HCT116 (cell line): ENCODE measurements at regions not wholly inside any gene's neighbourhood (a gene's known extent, or its start where the extent isn't known, plus 50 kb on each side); places are given as distances from the start of the nearest gene placed in this dataset.

Source experiments
- CEBPB ChIP-seq: IDR thresholded peaks from 2 replicates; pipeline ENCODE4 v1.6.1; 2012; ENCODE audit warnings: low read depth
- CTCF ChIP-seq, 3 experiments: fragments of 200-600 bp in 1 of 3; sonication (generic) in 1 of 3; IDR thresholded peaks in 2 of 3; conservative IDR thresholded peaks in 1 of 3; 2 replicates each; pipeline ENCODE4 v1.5.1; 2012 to 2017; ENCODE audit warnings: low read depth in 2 of 3, low read length in 2 of 3, antibody characterized with exemption in 1 of 3, borderline replicate concordance in 1 of 3, control low read depth in 1 of 3, mild to moderate bottlenecking in 1 of 3, mixed read lengths in 1 of 3, mixed run types in 1 of 3, moderate library complexity in 1 of 3; ENCODE audit not compliant: insufficient read depth in 1 of 3
- MAX ChIP-seq: IDR thresholded peaks from 2 replicates; pipeline ENCODE4 v1.6.1; 2012
- POLR2A ChIP-seq: IDR thresholded peaks from 2 replicates; pipeline ENCODE4 v1.7.0; 2011; ENCODE audit warnings: borderline replicate concordance; ENCODE audit not compliant: insufficient read depth, insufficient read length; ENCODE audit errors: extremely low read depth
- POLR2AphosphoS5 ChIP-seq: IDR thresholded peaks from 2 replicates; pipeline ENCODE4 v1.6.1; 2011; ENCODE audit warnings: mild to moderate bottlenecking, low read depth, low read length, moderate library complexity
- SIN3A ChIP-seq: IDR thresholded peaks from 2 replicates; pipeline ENCODE4 v1.6.1; 2012; ENCODE audit warnings: low read depth
- SP1 ChIP-seq: IDR thresholded peaks from 2 replicates; pipeline ENCODE4 v1.6.1; 2012; ENCODE audit warnings: low read depth
- YY1 ChIP-seq: IDR thresholded peaks from 2 replicates; pipeline ENCODE4 v1.6.1; 2011; ENCODE audit warnings: low read length, low read depth, moderate library complexity, mild to moderate bottlenecking; ENCODE audit not compliant: insufficient replicate concordance; ENCODE audit errors: extremely low read depth
- ZFX ChIP-seq: fragments of 450-650 bp; IDR thresholded peaks from 2 replicates; pipeline ENCODE4 v1.6.1; 2017

- no peak for TF ChIP-seq POLR2A
- TF ChIP-seq CTCF (IDR thresholded peaks at IDR 0.05 in 2 of 3, conservative IDR thresholded peaks at IDR 0.05 in 1 of 3; ENCODE audit: borderline replicate concordance in 1 of 3, insufficient read depth in 1 of 3, low read depth in 2 of 3, low read length in 2 of 3), result no peak
- TF ChIP-seq CEBPB, result no peak
- no peak for TF ChIP-seq SP1
- no peak for TF ChIP-seq YY1
- no peak for TF ChIP-seq MAX
- TF ChIP-seq SIN3A, result no peak
- TF ChIP-seq POLR2AphosphoS5, result no peak
- no peak for TF ChIP-seq ZFX
Observed at GRCh38 chr14:83660597-83660996, 1869.3 kb upstream of the FLRT2 start.
